ENCODE measurements at regions not wholly inside any gene's neighbourhood (a gene's known extent, or its start where the extent isn't known, plus 50 kb on each side); places are given as distances from the start of the nearest gene placed in this dataset.

DNA sequence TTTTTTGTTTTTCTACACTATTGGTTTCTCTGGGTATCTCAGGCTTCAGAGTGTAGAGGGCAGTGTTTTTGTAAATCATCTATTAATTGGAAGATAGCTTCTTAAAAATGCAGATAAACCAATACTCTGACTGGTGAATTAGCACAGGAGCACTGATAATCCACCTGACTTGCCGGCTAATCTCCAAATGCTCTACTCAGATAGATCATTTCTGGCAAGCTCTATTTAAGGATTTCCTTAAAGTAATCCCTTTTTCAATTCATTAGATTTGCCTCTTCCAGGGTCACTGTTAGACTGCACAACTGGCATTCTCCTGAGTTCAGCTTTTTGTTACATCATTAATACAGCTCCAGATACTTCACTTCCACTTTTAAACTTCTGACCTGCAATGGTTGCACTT lies 1390.3 kb upstream of the NUDT12 start:
- TF ChIP-seq, protein P1, sequence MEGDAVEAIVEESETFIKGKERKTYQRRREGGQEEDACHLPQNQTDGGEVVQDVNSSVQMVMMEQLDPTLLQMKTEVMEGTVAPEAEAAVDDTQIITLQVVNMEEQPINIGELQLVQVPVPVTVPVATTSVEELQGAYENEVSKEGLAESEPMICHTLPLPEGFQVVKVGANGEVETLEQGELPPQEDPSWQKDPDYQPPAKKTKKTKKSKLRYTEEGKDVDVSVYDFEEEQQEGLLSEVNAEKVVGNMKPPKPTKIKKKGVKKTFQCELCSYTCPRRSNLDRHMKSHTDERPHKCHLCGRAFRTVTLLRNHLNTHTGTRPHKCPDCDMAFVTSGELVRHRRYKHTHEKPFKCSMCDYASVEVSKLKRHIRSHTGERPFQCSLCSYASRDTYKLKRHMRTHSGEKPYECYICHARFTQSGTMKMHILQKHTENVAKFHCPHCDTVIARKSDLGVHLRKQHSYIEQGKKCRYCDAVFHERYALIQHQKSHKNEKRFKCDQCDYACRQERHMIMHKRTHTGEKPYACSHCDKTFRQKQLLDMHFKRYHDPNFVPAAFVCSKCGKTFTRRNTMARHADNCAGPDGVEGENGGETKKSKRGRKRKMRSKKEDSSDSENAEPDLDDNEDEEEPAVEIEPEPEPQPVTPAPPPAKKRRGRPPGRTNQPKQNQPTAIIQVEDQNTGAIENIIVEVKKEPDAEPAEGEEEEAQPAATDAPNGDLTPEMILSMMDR (conservative IDR thresholded peaks at IDR 0.05), result no peak
- Histone ChIP-seq H3K36me3 (ENCODE audit: control insufficient read depth, insufficient read depth, low read length) (no peaks in the 10 kb centered on the region), H3K4me1 (ENCODE audit: control insufficient read depth, insufficient read depth, low read length) (no peaks in the 10 kb centered on the region), H3K27me3 (ENCODE audit: control insufficient read depth, insufficient read depth, low read length, poor library complexity, severe bottlenecking) (no peaks in the 10 kb centered on the region), H3K27ac (ENCODE audit: low read depth, low read length) (no peak overlapping the region), H3K9me3 (ENCODE audit: control insufficient read depth, low read length) (no peaks in the 10 kb centered on the region), H3K4me3 (ENCODE audit: low read length) (no peak overlapping the region), H3K9ac (ENCODE audit: extremely low read depth, low read length, poor library complexity, severe bottlenecking) (no peak overlapping the region)
- no peaks in the 10 kb centered on the region for H3K4me1 Mint-ChIP-seq
- H3K4me3 Mint-ChIP-seq, result no peak overlapping the region
- H3K27me3 Mint-ChIP-seq (ENCODE audit: insufficient read depth), result no peaks in the 10 kb centered on the region
- H3K36me3 Mint-ChIP-seq (ENCODE audit: low read depth), result no peaks in the 10 kb centered on the region
- WGBS, 2 experiments (ENCODE audit: insufficient coverage in 1 of 2, insufficient read length in 1 of 2), result 85 to 90% methylated on average over 1 of the region's 1 CpG
- no peak for DNase-seq
- no peak overlapping the region for H3K27ac Mint-ChIP-seq
- H3K9me3 Mint-ChIP-seq, result no peaks in the 10 kb centered on the region

- Histone ChIP-seq H3K4me1 (ENCODE audit: control insufficient read depth, insufficient read depth, low read length) (no peaks in the 10 kb centered on the region), H3K9ac (ENCODE audit: extremely low read depth, low read length, poor library complexity, severe bottlenecking) (no peak overlapping the region), H3K27ac (ENCODE audit: low read depth, low read length) (no peak overlapping the region), H3K4me3 (ENCODE audit: low read length) (no peak overlapping the region), H3K9me3 (ENCODE audit: control insufficient read depth, low read length) (no peaks in the 10 kb centered on the region), H3K27me3 (ENCODE audit: control insufficient read depth, insufficient read depth, low read length, poor library complexity, severe bottlenecking) (no peaks in the 10 kb centered on the region), H3K36me3 (ENCODE audit: control insufficient read depth, insufficient read depth, low read length) (no peaks in the 10 kb centered on the region)
- no peaks in the 10 kb centered on the region for H3K9me3 Mint-ChIP-seq
- no peak overlapping the region for H3K27ac Mint-ChIP-seq
- no peaks in the 10 kb centered on the region for H3K36me3 Mint-ChIP-seq (ENCODE audit: low read depth)
- H3K4me3 Mint-ChIP-seq, result no peak overlapping the region
- no peaks in the 10 kb centered on the region for H3K27me3 Mint-ChIP-seq (ENCODE audit: insufficient read depth)
- TF ChIP-seq, protein P1 (conservative IDR thresholded peaks at IDR 0.05), result no peak
- DNase-seq, result peak; percentile 60
- no peaks in the 10 kb centered on the region for H3K4me1 Mint-ChIP-seq
- WGBS, 2 experiments (ENCODE audit: insufficient coverage in 1 of 2, insufficient read length in 1 of 2), result 91 to 100% methylated on average over 1 to 3 of the region's 3 CpGs
Observed at GRCh38 chr5:104951829-104952228, 1389.2 kb upstream of the NUDT12 start.

GRCh38 chr5:104947076-104947475 lies 1384.5 kb upstream of the NUDT12 start:
- no peaks in the 10 kb centered on the region for H3K4me1 Mint-ChIP-seq
- H3K27me3 Mint-ChIP-seq (ENCODE audit: insufficient read depth), result no peaks in the 10 kb centered on the region
- H3K4me3 Mint-ChIP-seq, result no peak overlapping the region
- Histone ChIP-seq H3K4me3 (ENCODE audit: low read length) (no peak overlapping the region), H3K36me3 (ENCODE audit: control insufficient read depth, insufficient read depth, low read length) (no peaks in the 10 kb centered on the region), H3K4me1 (ENCODE audit: control insufficient read depth, insufficient read depth, low read length) (no peaks in the 10 kb centered on the region), H3K27me3 (ENCODE audit: control insufficient read depth, insufficient read depth, low read length, poor library complexity, severe bottlenecking) (no peaks in the 10 kb centered on the region), H3K9ac (ENCODE audit: extremely low read depth, low read length, poor library complexity, severe bottlenecking) (no peak overlapping the region), H3K9me3 (ENCODE audit: control insufficient read depth, low read length) (no peaks in the 10 kb centered on the region), H3K27ac (ENCODE audit: low read depth, low read length) (no peak overlapping the region)
- no peaks in the 10 kb centered on the region for H3K9me3 Mint-ChIP-seq
- H3K27ac Mint-ChIP-seq, result no peak overlapping the region
- no peak for DNase-seq
- WGBS, 2 experiments (ENCODE audit: insufficient coverage in 1 of 2, insufficient read length in 1 of 2), result 67 to 82% methylated on average over 1 of the region's 1 CpG
- TF ChIP-seq, protein P1 (conservative IDR thresholded peaks at IDR 0.05), result no peak
- H3K36me3 Mint-ChIP-seq (ENCODE audit: low read depth), result no peaks in the 10 kb centered on the region

Data from endodermal cell (in vitro differentiated cells).